GM12878 (cell line): ENCODE measurements at regions not wholly inside any gene's neighbourhood (a gene's known extent, or its start where the extent isn't known, plus 50 kb on each side); places are given as distances from the start of the nearest gene placed in this dataset.

Experiments used
- ATAC-seq: fragments of 200-7000 bp; cut with Tn5 transposase; 3 replicates; pipeline ENCODE4 v1.9.1; 2020; ENCODE audit warnings: mild to moderate bottlenecking, moderate library complexity
- BruUV-seq: library from RNA; stranded (reverse); fragments of 400-500 nt; replicated peaks from 2 replicates; lab custom pipeline; 2021; lab: Mats Ljungman, UMichigan
- CTCF ChIA-PET: fragments of 300-600 bp; sonication (Branson Sonifier 250); formaldehyde crosslinking; extraction: SDS; loops from one replicate; lab custom pipeline; 2021; ENCODE audit warnings: inconsistent platforms; lab: Yijun Ruan, JAX
- POLR2A ChIA-PET: fragments of 350-600 bp; formaldehyde crosslinking; extraction: SDS; loops from one replicate; lab custom pipeline; 2021; ENCODE audit warnings: inconsistent platforms; lab: Charles Lee
- RAD21 ChIA-PET: fragments of 300-600 bp; sonication (Branson Sonifier 250); formaldehyde crosslinking; loops from one replicate; lab custom pipeline; 2023; ENCODE audit warnings: antibody characterized with exemption; ENCODE audit not compliant: unreplicated experiment; lab: Charles Lee
- SMC1A ChIA-PET: fragments of 300-600 bp; sonication (Branson Sonifier 250); formaldehyde crosslinking; loops from one replicate; lab custom pipeline; 2023; ENCODE audit not compliant: unreplicated experiment, uncharacterized antibody; lab: Charles Lee
- DNase-seq: peaks from one replicate; pipeline ENCODE4 v3.0.0-alpha.2; 2011; ENCODE audit warnings: low read depth, low spot score
- FAIRE-seq: peaks from 3 replicates; lab custom pipeline; 2011; peaks lifted over from hg19 to GRCh38; lab: Jason Lieb, UNC
- H2AFZ ChIP-seq: 2 replicates; pipeline ENCODE4 v1.6.0; 2011; ENCODE audit warnings: low read depth, low read length, control low read depth; ENCODE audit not compliant: control insufficient read depth
- H3K27ac ChIP-seq: 2 replicates; pipeline ENCODE4 v1.5.1; 2011; ENCODE audit warnings: control low read depth; ENCODE audit not compliant: control insufficient read depth, insufficient read depth
- H3K27me3 ChIP-seq, 2 experiments: replicated peaks in 1 of 2; 2 replicates each; pipeline versions ENCODE4 v1.6.0 to v1.6.1; 2011; ENCODE audit warnings: low read length in 1 of 2; ENCODE audit not compliant: control insufficient read depth in 2 of 2, insufficient read depth in 2 of 2
- H3K36me3 ChIP-seq, 2 experiments: 2 replicates each; pipeline ENCODE4 v1.5.1; 2011; ENCODE audit warnings: low read length in 1 of 2; ENCODE audit not compliant: control insufficient read depth in 2 of 2, insufficient read depth in 2 of 2
- H3K4me1 ChIP-seq: 2 replicates; pipeline ENCODE4 v1.6.1; 2011; ENCODE audit warnings: mild to moderate bottlenecking, low read length, moderate library complexity, mixed read lengths; ENCODE audit not compliant: control insufficient read depth, insufficient read depth
- H3K4me2 ChIP-seq: 2 replicates; pipeline ENCODE4 v1.6.0; 2011; ENCODE audit warnings: control low read depth; ENCODE audit not compliant: control insufficient read depth, insufficient read depth
- H3K4me3 ChIP-seq: fragments of 200-600 bp; sonication (generic); 2 replicates; pipeline ENCODE4 v1.5.1; 2016
- H3K79me2 ChIP-seq: 2 replicates; pipeline ENCODE4 v1.6.0; 2011; ENCODE audit warnings: low read length; ENCODE audit not compliant: control insufficient read depth, insufficient read depth
- H3K9ac ChIP-seq: 2 replicates; pipeline ENCODE4 v1.8.0; 2011; ENCODE audit warnings: low read length, control low read depth, mixed read lengths; ENCODE audit not compliant: control insufficient read depth, insufficient read depth
- H3K9me3 ChIP-seq: replicated peaks from 3 replicates; pipeline ENCODE4 v1.5.1; 2011; ENCODE audit warnings: mild to moderate bottlenecking, low read length; ENCODE audit not compliant: control insufficient read depth, insufficient read depth
- H4K20me1 ChIP-seq: 2 replicates; pipeline ENCODE4 v1.6.0; 2011; ENCODE audit not compliant: control insufficient read depth, insufficient read depth
- CTCF ChIP-seq, 3 experiments: IDR thresholded peaks in 2 of 3; conservative IDR thresholded peaks in 1 of 3; 2 replicates each; pipeline ENCODE4 v1.5.1; 2011; ENCODE audit warnings: low read depth in 3 of 3, low read length in 3 of 3, mild to moderate bottlenecking in 3 of 3, control low read depth in 2 of 3, moderate library complexity in 2 of 3, inconsistent platforms in 1 of 3, mixed read lengths in 1 of 3; ENCODE audit not compliant: control insufficient read depth in 2 of 3, insufficient read depth in 1 of 3; ENCODE audit errors: extremely low read depth in 1 of 3
- HDAC6 ChIP-seq: fragments of 200-600 bp; sonication (generic); IDR thresholded peaks from one replicate; pipeline ENCODE4 v1.8.0; 2017; ENCODE audit warnings: antibody characterized with exemption; ENCODE audit not compliant: unreplicated experiment
- JUND ChIP-seq: IDR thresholded peaks from 2 replicates; pipeline ENCODE4 v1.6.1; 2012; ENCODE audit warnings: low read depth, mild to moderate bottlenecking, low read length, improper control_type of control experiment, moderate library complexity
- POLR2AphosphoS5 ChIP-seq: IDR thresholded peaks from 2 replicates; pipeline ENCODE4 v1.6.1; 2011; ENCODE audit warnings: mild to moderate bottlenecking, low read length, inconsistent platforms
- RAD21 ChIP-seq: IDR thresholded peaks from 2 replicates; pipeline ENCODE4 v1.6.1; 2011; ENCODE audit warnings: mild to moderate bottlenecking, low read depth, low read length, moderate library complexity; ENCODE audit not compliant: insufficient read depth
- SIN3A ChIP-seq: IDR thresholded peaks from 2 replicates; pipeline ENCODE4 v1.6.1; 2012; ENCODE audit warnings: low read depth, low read length, improper control_type of control experiment
- SPI1 ChIP-seq: IDR thresholded peaks from 2 replicates; pipeline ENCODE4 v1.6.1; 2011; ENCODE audit warnings: low read depth, mild to moderate bottlenecking, low read length, moderate library complexity, borderline replicate concordance; ENCODE audit not compliant: insufficient read depth
- WGBS: methylation state at CpG from one replicate; pipeline ENCODE4 v1.1.6; 2016; ENCODE audit warnings: low lambda C conversion rate; ENCODE audit not compliant: insufficient replicate concordance, insufficient coverage; ENCODE audit errors: missing lambda C conversion rate; 5-methylcytosine and 5-hydroxymethylcytosine counted together
- in situ Hi-C: fragments of 300-500 bp; cut with MboI; formaldehyde crosslinking; loops from 9 replicates; pipeline ENCODE4 v1.14.3; 2018; ENCODE audit warnings: mixed read lengths
- intact Hi-C: fragments of 100-400 bp; cut with micrococcal nuclease; formaldehyde crosslinking; loops from one replicate; pipeline ENCODE4 v1.14.2; 2022; ENCODE audit not compliant: unreplicated experiment

- CTCF ChIA-PET, result interaction anchor here (1.2 kb wide), 1 partner anchor 30 kb away, joined by 3 read pairs; no protein-coding TSS in a partner anchor
- SMC1A ChIA-PET, result interaction anchor here (0.9 kb wide), 1 partner anchor 12 kb away, joined by 3 read pairs; no protein-coding TSS in a partner anchor
- BruUV-seq, result no TSS peak
- H3K4me3 ChIP-seq, result no peak overlapping the region
- no peaks in the 10 kb centered on the region for H4K20me1 ChIP-seq
- DNase-seq (no peak), ATAC-seq (no peak), FAIRE-seq (no peak)
- no peak overlapping the region for H3K9ac ChIP-seq
- in situ Hi-C loops, result no loop called here
- RAD21 ChIA-PET, result no interaction called here
- no peaks in the 10 kb centered on the region for H3K9me3 ChIP-seq
- POLR2A ChIA-PET, result no interaction called here
- TF ChIP-seq POLR2AphosphoS5 (no peak), HDAC6 (no peak), SPI1 (no peak), JUND (no peak), SIN3A (no peak), CTCF (IDR thresholded peaks at IDR 0.05 in 2 of 3, conservative IDR thresholded peaks at IDR 0.05 in 1 of 3; ENCODE audit: control insufficient read depth in 2 of 3, extremely low read depth in 1 of 3, insufficient read depth in 1 of 3, low read depth in 3 of 3, low read length in 3 of 3) (no peak), RAD21 (no peak)
- 45% methylated on average over 3 of the region's 3 CpGs for WGBS
- no peaks in the 10 kb centered on the region for H3K27me3 ChIP-seq
- intact Hi-C loops, result no loop called here
- H3K4me2 ChIP-seq, result no peak overlapping the region
- no peak overlapping the region for H2AFZ ChIP-seq
- no peaks in the 10 kb centered on the region for H3K36me3 ChIP-seq
- H3K27ac ChIP-seq, result no peak overlapping the region
- H3K4me1 ChIP-seq, result no peaks in the 10 kb centered on the region
- no peaks in the 10 kb centered on the region for H3K79me2 ChIP-seq
Measured at GRCh38 chr2:48890454-48891131, 135.1 kb upstream of the LHCGR start.
